HepG2 (cell line): ENCODE measurements at regions not wholly inside any gene's neighbourhood (a gene's known extent, or its start where the extent isn't known, plus 50 kb on each side); places are given as distances from the start of the nearest gene placed in this dataset.

ENCODE experiments used
- ATAC-seq: fragments of 200-7000 bp; cut with Tn5 transposase; 3 replicates; pipeline ENCODE4 v1.9.1; 2020; ENCODE audit warnings: mild to moderate bottlenecking, moderate library complexity
- BruUV-seq: library from RNA; stranded (reverse); fragments of 400-500 nt; replicated peaks from 2 replicates; lab custom pipeline; 2021; lab: Mats Ljungman, UMichigan
- CTCF ChIA-PET: fragments of 300-600 bp; formaldehyde crosslinking; extraction: SDS; loops from one replicate; lab custom pipeline; 2021; ENCODE audit warnings: low total read pairs, inconsistent platforms, low intra/inter-chr PET ratio; lab: Yijun Ruan, JAX
- POLR2A ChIA-PET: fragments of 350-600 bp; sonication (Branson Sonifier 250); formaldehyde crosslinking; loops from one replicate; lab custom pipeline; 2020; ENCODE audit warnings: antibody characterized with exemption, inconsistent platforms; lab: Yijun Ruan, JAX
- DNase-seq: peaks from one replicate; pipeline ENCODE4 v3.0.0-alpha.2; 2015; ENCODE audit warnings: low spot score
- FAIRE-seq: peaks from 3 replicates; lab custom pipeline; 2011; peaks lifted over from hg19 to GRCh38; lab: Jason Lieb, UNC
- H2AFZ ChIP-seq: one replicate; pipeline ENCODE4 v1.6.1; 2011; ENCODE audit warnings: low read length, inconsistent platforms
- H3K27ac ChIP-seq: fragments of 300-600 bp; 3 replicates; pipeline ENCODE4 v1.8.0; 2011; ENCODE audit warnings: mixed run types, mild to moderate bottlenecking, mixed read lengths, low read length, inconsistent platforms; ENCODE audit not compliant: insufficient read depth; ENCODE audit errors: extremely low read length
- H3K27me3 ChIP-seq, 2 experiments: fragments of 200-600 bp in 1 of 2; 2 replicates in 1 of 2; 3 replicates in 1 of 2; pipeline versions ENCODE4 v1.6.0 to v1.8.0; 2011; ENCODE audit warnings: low read length in 2 of 2, mild to moderate bottlenecking in 2 of 2, moderate library complexity in 2 of 2, inconsistent platforms in 1 of 2; ENCODE audit not compliant: insufficient read depth in 2 of 2, control insufficient read depth in 1 of 2
- H3K36me3 ChIP-seq, 2 experiments: fragments of 200-600 bp in 1 of 2; replicated peaks in 1 of 2; 2 replicates in 1 of 2; 3 replicates in 1 of 2; pipeline versions ENCODE4 v1.5.1 to v1.8.0; 2011; ENCODE audit warnings: low read length in 2 of 2, inconsistent platforms in 1 of 2; ENCODE audit not compliant: insufficient read depth in 2 of 2, control insufficient read depth in 1 of 2
- H3K4me1 ChIP-seq: 2 replicates; pipeline ENCODE4 v1.5.1; 2012; ENCODE audit warnings: low read length, inconsistent platforms; ENCODE audit not compliant: insufficient read depth
- H3K4me2 ChIP-seq: 2 replicates; pipeline ENCODE4 v1.6.0; 2011; ENCODE audit warnings: low read depth, low read length, inconsistent platforms
- H3K4me3 ChIP-seq, 3 experiments: fragments of 200-600 bp in 1 of 3; sonication (generic), shearing (Covaris generic) in 1 of 3; replicated peaks in 1 of 3; 2 replicates each; pipeline ENCODE4 v1.5.1; 2011 to 2016; ENCODE audit warnings: low read length in 3 of 3, inconsistent platforms in 2 of 3, low read depth in 2 of 3, mild to moderate bottlenecking in 2 of 3, control low read depth in 1 of 3, mixed read lengths in 1 of 3; ENCODE audit not compliant: insufficient read depth in 1 of 3
- H3K79me2 ChIP-seq: one replicate; pipeline ENCODE4 v1.6.1; 2011; ENCODE audit warnings: low read length, inconsistent platforms; ENCODE audit not compliant: insufficient read depth
- H3K9ac ChIP-seq: 2 replicates; pipeline ENCODE4 v1.6.0; 2011; ENCODE audit warnings: mild to moderate bottlenecking, low read depth, low read length, inconsistent platforms; ENCODE audit not compliant: insufficient read depth
- H3K9me3 ChIP-seq: 2 replicates; pipeline ENCODE4 v1.5.1; 2012; ENCODE audit warnings: mild to moderate bottlenecking, low read length
- H4K20me1 ChIP-seq: 2 replicates; pipeline ENCODE4 v1.6.0; 2011; ENCODE audit warnings: inconsistent platforms, mild to moderate bottlenecking, low read length, moderate library complexity; ENCODE audit not compliant: insufficient read depth
- AHR ChIP-seq: IDR thresholded peaks from 2 replicates; pipeline ENCODE4 v1.6.1; 2018; ENCODE audit warnings: missing genetic modification reagents, missing compliant biosample characterization
- NR2F2 ChIP-seq: IDR thresholded peaks from 2 replicates; pipeline ENCODE4 v1.6.1; 2012; ENCODE audit warnings: low read depth, inconsistent platforms, borderline replicate concordance
- PBX3 ChIP-seq: sonication (generic); formaldehyde crosslinking; IDR thresholded peaks from 2 replicates; pipeline ENCODE4 v1.8.1; 2023; ENCODE audit warnings: missing genetic modification reagents, inconsistent platforms, borderline replicate concordance
- ZGPAT ChIP-seq: IDR thresholded peaks from 2 replicates; pipeline ENCODE4 v1.6.1; 2016; ENCODE audit warnings: mild to moderate bottlenecking
- ZNF577 ChIP-seq: sonication (generic); formaldehyde crosslinking; IDR thresholded peaks from 2 replicates; pipeline ENCODE4 v1.4.0; 2020; ENCODE audit warnings: mild to moderate bottlenecking, low read depth, missing genetic modification reagents, borderline replicate concordance
- ZNF639 ChIP-seq: conservative IDR thresholded peaks from 2 replicates; pipeline ENCODE4 v1.6.1; 2018; ENCODE audit warnings: missing genetic modification reagents
- WGBS: methylation state at CpG from one replicate; pipeline ENCODE4 v1.1.6; 2017; ENCODE audit warnings: low lambda C conversion rate; 5-methylcytosine and 5-hydroxymethylcytosine counted together
- in situ Hi-C: cut with HindIII; loops from 2 replicates; pipeline ENCODE4 v1.10.0; 2017; ENCODE audit warnings: low pct_unique_long_range_greater_than_20kb; ENCODE audit not compliant: extremely low pct_ligation_motif_present
- intact Hi-C: fragments of 100-400 bp; cut with micrococcal nuclease; formaldehyde crosslinking; loops from one replicate; pipeline ENCODE4 v1.10.0; 2022; ENCODE audit not compliant: unreplicated experiment

GRCh38 chr7:115747174-115747573, 283.4 kb downstream of the TFEC start:
- Histone ChIP-seq H2AFZ (no peak overlapping the region), H3K79me2 (no peaks in the 10 kb centered on the region), H3K4me1 (no peaks in the 10 kb centered on the region), H3K36me3 (no peaks in the 10 kb centered on the region), H3K4me3 (no peak overlapping the region), H3K27ac (no peak overlapping the region), H4K20me1 (no peaks in the 10 kb centered on the region), H3K9ac (no peak overlapping the region), H3K4me2 (no peak overlapping the region), H3K27me3 (no peaks in the 10 kb centered on the region), H3K9me3 (no peaks in the 10 kb centered on the region)
- no peak for TF ChIP-seq PBX3 (CRISPR knock-in tag)
- TF ChIP-seq ZGPAT: no peak
- no peak for TF ChIP-seq ZNF639 (CRISPR knock-in tag)
- no peak for TF ChIP-seq NR2F2
- TF ChIP-seq AHR (CRISPR knock-in tag): no peak
- TF ChIP-seq ZNF577 (CRISPR knock-in tag): no peak
- ATAC-seq (no peak), DNase-seq (no peak), FAIRE-seq (no peak)
- intact Hi-C loops (no loop called here), in situ Hi-C loops (no loop called here)
- 1% methylated on average over 4 of the region's 4 CpGs for WGBS
- BruUV-seq: no TSS peak
- ChIA-PET CTCF (no interaction called here), POLR2A (no interaction called here)
